ENCODE measurements at regions not wholly inside any gene's neighbourhood (a gene's known extent, or its start where the extent isn't known, plus 50 kb on each side); places are given as distances from the start of the nearest gene placed in this dataset.

- TF ChIP-seq REST (IDR thresholded peaks at IDR 0.05; ENCODE audit: insufficient read depth in 1 of 2, low read depth in 2 of 2, low read length in 2 of 2) (no peak), POLR2AphosphoS5 (IDR thresholded peaks at IDR 0.05; ENCODE audit: low read depth, low read length) (no peak), TAF1 (IDR thresholded peaks at IDR 0.05; ENCODE audit: borderline replicate concordance, insufficient read depth, low read length) (no peak), FOXP2 (optimal IDR thresholded peaks at IDR 0.05; ENCODE audit: borderline replicate concordance, extremely low read depth, extremely low read length, insufficient read depth) (no peak)
These were observed 83.9 kb upstream of the BTBD3 start for GRCh38 chr20:11833825-11834224.

GRCh38 chr20:11838076-11838636 lies 79.5 kb upstream of the BTBD3 start:
- TF ChIP-seq FOXP2 (optimal IDR thresholded peaks at IDR 0.05; ENCODE audit: borderline replicate concordance, extremely low read depth, extremely low read length, insufficient read depth) (no peak), SIN3A (IDR thresholded peaks at IDR 0.05; ENCODE audit: borderline replicate concordance, insufficient read depth, low read length) (no peak), REST (IDR thresholded peaks at IDR 0.05; ENCODE audit: insufficient read depth in 1 of 2, low read depth in 2 of 2, low read length in 2 of 2) (no peak), TAF1 (IDR thresholded peaks at IDR 0.05; ENCODE audit: borderline replicate concordance, insufficient read depth, low read length) (no peak), POLR2AphosphoS5 (IDR thresholded peaks at IDR 0.05; ENCODE audit: low read depth, low read length) (no peak)

GRCh38 chr20:11841972-11842461 lies 75.7 kb upstream of the BTBD3 start:
- TF ChIP-seq SIN3A (IDR thresholded peaks at IDR 0.05; ENCODE audit: borderline replicate concordance, insufficient read depth, low read length) (no peak), POLR2AphosphoS5 (IDR thresholded peaks at IDR 0.05; ENCODE audit: low read depth, low read length) (no peak), FOXP2 (optimal IDR thresholded peaks at IDR 0.05; ENCODE audit: borderline replicate concordance, extremely low read depth, extremely low read length, insufficient read depth) (no peak), TAF1 (IDR thresholded peaks at IDR 0.05; ENCODE audit: borderline replicate concordance, insufficient read depth, low read length) (no peak), REST (IDR thresholded peaks at IDR 0.05; ENCODE audit: insufficient read depth in 1 of 2, low read depth in 2 of 2, low read length in 2 of 2) (no peak)

GRCh38 chr20:11843289-11843688 lies 74.4 kb upstream of the BTBD3 start:
- TF ChIP-seq REST (IDR thresholded peaks at IDR 0.05; ENCODE audit: insufficient read depth in 1 of 2, low read depth in 2 of 2, low read length in 2 of 2) (no peak), FOXP2 (optimal IDR thresholded peaks at IDR 0.05; ENCODE audit: borderline replicate concordance, extremely low read depth, extremely low read length, insufficient read depth) (no peak), POLR2AphosphoS5 (IDR thresholded peaks at IDR 0.05; ENCODE audit: low read depth, low read length) (no peak), SIN3A (IDR thresholded peaks at IDR 0.05; ENCODE audit: borderline replicate concordance, insufficient read depth, low read length) (no peak), TAF1 (IDR thresholded peaks at IDR 0.05; ENCODE audit: borderline replicate concordance, insufficient read depth, low read length) (no peak)
